ENCODE measurements at regions not wholly inside any gene's neighbourhood (a gene's known extent, or its start where the extent isn't known, plus 50 kb on each side); places are given as distances from the start of the nearest gene placed in this dataset.

GRCh38 chr5:125348936-125349831 lies 602.7 kb upstream of the ZNF608 start:
- no peak for DNase-seq

- DNase-seq, result no peak
Measured at GRCh38 chr5:125357660-125358059, 611.2 kb upstream of the ZNF608 start.

- DNase-seq, result no peak
Measured at GRCh38 chr5:125365747-125366146, 619.3 kb upstream of the ZNF608 start.

- DNase-seq, result no peak
Measured at GRCh38 chr5:125367702-125368101, 621.3 kb upstream of the ZNF608 start.

- DNase-seq, result no peak
Measured at GRCh38 chr5:125370461-125371205, 624.2 kb upstream of the ZNF608 start.

- DNase-seq, result no peak
Measured at GRCh38 chr5:125372694-125373631, 626.5 kb upstream of the ZNF608 start.

- DNase-seq, result no peak
Measured at GRCh38 chr5:125375143-125375542, 628.7 kb upstream of the ZNF608 start.

- DNase-seq, result no peak
Measured at GRCh38 chr5:125376059-125376641, 629.7 kb upstream of the ZNF608 start.

GRCh38 chr5:125377141-125377540 lies 630.7 kb upstream of the ZNF608 start:
- DNase-seq, result no peak

GRCh38 chr5:125381290-125381689 lies 634.9 kb upstream of the ZNF608 start:
- DNase-seq, result no peak

GRCh38 chr5:125384071-125384470 lies 637.6 kb upstream of the ZNF608 start:
- DNase-seq, result no peak

- DNase-seq, result no peak
Measured at GRCh38 chr5:125390326-125390725, 643.9 kb upstream of the ZNF608 start.

- no peak for DNase-seq
Measured at GRCh38 chr5:125393221-125393815, 646.9 kb upstream of the ZNF608 start.

GRCh38 chr5:125394661-125395280 lies 648.3 kb upstream of the ZNF608 start:
- DNase-seq, result no peak

- no peak for DNase-seq
Measured at GRCh38 chr5:125396462-125396861, 650.0 kb upstream of the ZNF608 start.

GRCh38 chr5:125398466-125398865 lies 652.0 kb upstream of the ZNF608 start:
- DNase-seq, result no peak

GRCh38 chr5:125399885-125400284 lies 653.4 kb upstream of the ZNF608 start:
- no peak for DNase-seq

GRCh38 chr5:125401724-125402622 lies 655.5 kb upstream of the ZNF608 start:
- no peak for DNase-seq

- no peak for DNase-seq
Measured at GRCh38 chr5:125402787-125403186, 656.3 kb upstream of the ZNF608 start.

GRCh38 chr5:125404056-125404455 lies 657.6 kb upstream of the ZNF608 start:
- DNase-seq, result no peak
